Astrocyte (in vitro differentiated cells and primary cell): ENCODE measurements at regions not wholly inside any gene's neighbourhood (a gene's known extent, or its start where the extent isn't known, plus 50 kb on each side); places are given as distances from the start of the nearest gene placed in this dataset.

Experiments used
- DNase-seq: peaks from one replicate; pipeline ENCODE4 v3.0.0-alpha.2; 2010; ENCODE audit warnings: low read depth
- FAIRE-seq: peaks from 2 replicates; lab custom pipeline; 2011; peaks lifted over from hg19 to GRCh38; lab: Jason Lieb, UNC
- H2AFZ ChIP-seq: 2 replicates; pipeline ENCODE4 v1.6.0; 2012; ENCODE audit warnings: low read depth, low read length, inconsistent platforms
- H3K27ac ChIP-seq: 2 replicates; pipeline ENCODE4 v1.5.1; 2011; ENCODE audit warnings: low read depth, low read length, inconsistent platforms
- H3K27me3 ChIP-seq: 2 replicates; pipeline ENCODE4 v1.6.0; 2011; ENCODE audit warnings: low read length, inconsistent platforms; ENCODE audit not compliant: insufficient read depth
- H3K36me3 ChIP-seq: 2 replicates; pipeline ENCODE4 v1.5.1; 2011; ENCODE audit warnings: low read length, inconsistent platforms; ENCODE audit not compliant: insufficient read depth
- H3K4me1 ChIP-seq: 2 replicates; pipeline ENCODE4 v1.5.1; 2011; ENCODE audit warnings: low read length, inconsistent platforms; ENCODE audit not compliant: insufficient read depth
- H3K4me2 ChIP-seq: 2 replicates; pipeline ENCODE4 v1.6.0; 2012; ENCODE audit warnings: low read length, inconsistent platforms
- H3K4me3 ChIP-seq: 2 replicates; pipeline ENCODE4 v1.5.1; 2011; ENCODE audit warnings: low read depth, mild to moderate bottlenecking, low read length, inconsistent platforms; ENCODE audit not compliant: insufficient read depth
- H3K79me2 ChIP-seq: 2 replicates; pipeline ENCODE4 v1.6.0; 2012; ENCODE audit warnings: mild to moderate bottlenecking, low read length, inconsistent platforms; ENCODE audit not compliant: insufficient read depth
- H3K9ac ChIP-seq: 2 replicates; pipeline ENCODE4 v1.6.0; 2012; ENCODE audit warnings: mild to moderate bottlenecking, low read length, inconsistent platforms
- H3K9me3 ChIP-seq: 2 replicates; pipeline ENCODE4 v1.5.1; 2012; ENCODE audit warnings: low read depth, mild to moderate bottlenecking, low read length, inconsistent platforms; ENCODE audit not compliant: insufficient read depth
- H4K20me1 ChIP-seq: 2 replicates; pipeline ENCODE4 v1.6.0; 2012; ENCODE audit warnings: low read length, inconsistent platforms; ENCODE audit not compliant: insufficient read depth
- H3K27ac Mint-ChIP-seq: one replicate; pipeline ENCODE4 v1.8.0; 2021; ENCODE audit warnings: mild to moderate bottlenecking, mixed read lengths; ENCODE audit not compliant: unreplicated experiment
- H3K27me3 Mint-ChIP-seq: one replicate; pipeline ENCODE4 v1.8.0; 2021; ENCODE audit warnings: low read depth, mixed read lengths; ENCODE audit not compliant: unreplicated experiment
- H3K36me3 Mint-ChIP-seq: one replicate; pipeline ENCODE4 v1.8.0; 2021; ENCODE audit warnings: low read depth, mixed read lengths; ENCODE audit not compliant: unreplicated experiment
- H3K4me1 Mint-ChIP-seq: one replicate; pipeline ENCODE4 v1.8.0; 2021; ENCODE audit warnings: low read depth, mixed read lengths; ENCODE audit not compliant: unreplicated experiment
- H3K4me3 Mint-ChIP-seq: one replicate; pipeline ENCODE4 v1.8.0; 2021; ENCODE audit warnings: mild to moderate bottlenecking, moderate library complexity, mixed read lengths; ENCODE audit not compliant: unreplicated experiment
- H3K9me3 Mint-ChIP-seq: one replicate; pipeline ENCODE4 v1.8.0; 2021; ENCODE audit warnings: mild to moderate bottlenecking, mixed read lengths; ENCODE audit not compliant: unreplicated experiment
- EZH2 ChIP-seq: IDR thresholded peaks from 2 replicates; pipeline ENCODE4 v1.6.1; 2012; ENCODE audit warnings: mild to moderate bottlenecking, low read length, inconsistent platforms; ENCODE audit not compliant: insufficient read depth
- TF ChIP-seq, protein P1 (sequence below): IDR thresholded peaks from 2 replicates; pipeline ENCODE4 v1.5.1; 2011; ENCODE audit warnings: low read depth, mild to moderate bottlenecking, inconsistent platforms, low read length, moderate library complexity; ENCODE audit not compliant: insufficient read depth

DNA sequence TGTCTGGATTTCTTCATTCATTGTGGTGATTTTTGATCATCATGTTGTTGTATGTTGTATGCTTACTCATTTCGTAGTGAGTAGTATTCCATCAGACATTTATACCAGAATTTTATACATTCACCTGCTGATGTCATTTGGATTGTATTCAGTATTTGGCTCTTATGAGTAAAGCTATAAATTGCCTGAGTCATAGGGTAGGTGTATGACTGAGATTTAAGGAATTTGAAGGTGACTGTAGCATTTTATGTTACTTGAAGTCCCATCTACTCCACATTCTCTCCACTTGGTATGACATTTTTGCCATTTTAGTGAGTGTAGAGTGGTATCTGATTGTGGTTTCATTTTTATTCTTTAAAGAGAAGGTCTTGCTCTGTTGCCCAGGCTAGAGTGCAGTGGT lies 548.2 kb downstream of the TBC1D22A start:
- DNase-seq (peak; percentile 36), FAIRE-seq (no peak)
- Histone ChIP-seq H2AFZ (no peak overlapping the region), H3K4me1 (no peaks in the 10 kb centered on the region), H4K20me1 (no peaks in the 10 kb centered on the region), H3K27ac (no peak overlapping the region), H3K4me2 (no peak overlapping the region), H3K9me3 (no peaks in the 10 kb centered on the region), H3K27me3 (no peaks in the 10 kb centered on the region), H3K36me3 (no peaks in the 10 kb centered on the region), H3K79me2 (no peaks in the 10 kb centered on the region), H3K4me3 (no peak overlapping the region), H3K9ac (no peak overlapping the region)
- Mint-ChIP-seq H3K4me1 (no peaks in the 10 kb centered on the region), H3K4me3 (no peak overlapping the region), H3K9me3 (no peaks in the 10 kb centered on the region), H3K27ac (no peak overlapping the region), H3K36me3 (no peaks in the 10 kb centered on the region), H3K27me3 (no peaks in the 10 kb centered on the region)
- TF ChIP-seq, protein P1, sequence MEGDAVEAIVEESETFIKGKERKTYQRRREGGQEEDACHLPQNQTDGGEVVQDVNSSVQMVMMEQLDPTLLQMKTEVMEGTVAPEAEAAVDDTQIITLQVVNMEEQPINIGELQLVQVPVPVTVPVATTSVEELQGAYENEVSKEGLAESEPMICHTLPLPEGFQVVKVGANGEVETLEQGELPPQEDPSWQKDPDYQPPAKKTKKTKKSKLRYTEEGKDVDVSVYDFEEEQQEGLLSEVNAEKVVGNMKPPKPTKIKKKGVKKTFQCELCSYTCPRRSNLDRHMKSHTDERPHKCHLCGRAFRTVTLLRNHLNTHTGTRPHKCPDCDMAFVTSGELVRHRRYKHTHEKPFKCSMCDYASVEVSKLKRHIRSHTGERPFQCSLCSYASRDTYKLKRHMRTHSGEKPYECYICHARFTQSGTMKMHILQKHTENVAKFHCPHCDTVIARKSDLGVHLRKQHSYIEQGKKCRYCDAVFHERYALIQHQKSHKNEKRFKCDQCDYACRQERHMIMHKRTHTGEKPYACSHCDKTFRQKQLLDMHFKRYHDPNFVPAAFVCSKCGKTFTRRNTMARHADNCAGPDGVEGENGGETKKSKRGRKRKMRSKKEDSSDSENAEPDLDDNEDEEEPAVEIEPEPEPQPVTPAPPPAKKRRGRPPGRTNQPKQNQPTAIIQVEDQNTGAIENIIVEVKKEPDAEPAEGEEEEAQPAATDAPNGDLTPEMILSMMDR: no peak
- TF ChIP-seq EZH2: no peak

DNA sequence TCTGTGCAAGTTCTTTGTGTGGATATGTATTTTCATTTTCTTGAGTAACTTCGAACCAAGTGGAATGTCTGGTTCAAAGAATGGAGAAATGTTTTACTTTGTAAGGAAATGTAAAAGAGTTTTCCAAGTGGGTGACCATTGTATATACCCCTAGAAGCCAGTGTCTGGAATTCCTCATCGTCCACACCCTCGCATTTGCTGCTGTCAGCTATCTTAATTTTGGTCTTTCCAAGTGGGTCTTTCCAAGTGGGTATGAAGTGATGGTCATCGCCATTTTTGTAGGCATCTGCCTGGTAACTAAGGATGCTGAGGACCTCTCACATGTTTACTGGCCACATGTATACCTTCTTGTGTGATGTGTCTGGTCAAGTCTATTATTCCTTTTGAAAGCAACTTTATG lies 547.5 kb downstream of the TBC1D22A start:
- Histone ChIP-seq H3K27me3 (no peaks in the 10 kb centered on the region), H3K9me3 (no peaks in the 10 kb centered on the region), H4K20me1 (no peaks in the 10 kb centered on the region), H2AFZ (no peak overlapping the region), H3K9ac (no peak overlapping the region), H3K36me3 (no peaks in the 10 kb centered on the region), H3K4me1 (no peaks in the 10 kb centered on the region), H3K79me2 (no peaks in the 10 kb centered on the region), H3K27ac (no peak overlapping the region), H3K4me2 (no peak overlapping the region), H3K4me3 (no peak overlapping the region)
- H3K9me3 Mint-ChIP-seq: no peaks in the 10 kb centered on the region
- TF ChIP-seq, protein P1: no peak
- no peak for TF ChIP-seq EZH2
- DNase-seq: no peak
- FAIRE-seq: no peak
- H3K27ac Mint-ChIP-seq: no peak overlapping the region
- no peaks in the 10 kb centered on the region for H3K27me3 Mint-ChIP-seq
- no peaks in the 10 kb centered on the region for H3K36me3 Mint-ChIP-seq
- H3K4me3 Mint-ChIP-seq: no peak overlapping the region
- H3K4me1 Mint-ChIP-seq: no peaks in the 10 kb centered on the region

DNA sequence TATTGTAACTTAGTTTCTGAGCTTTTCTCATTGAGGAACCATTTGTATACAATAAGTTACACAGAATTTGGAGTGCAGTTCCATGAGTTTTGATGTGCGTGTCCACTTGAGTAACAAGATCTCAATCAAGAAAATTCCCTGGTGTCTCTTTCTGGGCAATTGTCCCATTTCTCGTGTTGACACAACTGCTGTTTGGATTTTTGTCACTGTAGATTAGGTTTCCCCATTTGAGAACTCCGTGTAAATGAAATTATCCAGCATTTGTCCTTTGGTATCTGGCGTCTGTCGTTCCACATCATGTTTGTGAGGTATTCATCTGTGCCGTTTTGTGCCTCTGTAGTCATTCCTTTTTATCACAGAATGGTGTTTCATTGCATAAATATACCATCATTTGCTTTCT lies 547.0 kb downstream of the TBC1D22A start:
- no peak overlapping the region for H3K4me3 Mint-ChIP-seq
- no peaks in the 10 kb centered on the region for H3K9me3 ChIP-seq
- H3K36me3 ChIP-seq: no peaks in the 10 kb centered on the region
- no peak overlapping the region for H3K9ac ChIP-seq
- TF ChIP-seq, protein P1: no peak
- TF ChIP-seq EZH2: no peak
- no peak overlapping the region for H2AFZ ChIP-seq
- no peaks in the 10 kb centered on the region for H3K4me1 Mint-ChIP-seq
- no peaks in the 10 kb centered on the region for H3K9me3 Mint-ChIP-seq
- FAIRE-seq: no peak
- no peaks in the 10 kb centered on the region for H3K36me3 Mint-ChIP-seq
- no peak overlapping the region for H3K27ac ChIP-seq
- H3K27ac Mint-ChIP-seq: no peak overlapping the region
- H3K4me3 ChIP-seq: no peak overlapping the region
- H3K4me1 ChIP-seq: no peaks in the 10 kb centered on the region
- H3K79me2 ChIP-seq: no peaks in the 10 kb centered on the region
- no peak for DNase-seq
- no peaks in the 10 kb centered on the region for H4K20me1 ChIP-seq
- no peaks in the 10 kb centered on the region for H3K27me3 Mint-ChIP-seq
- no peak overlapping the region for H3K4me2 ChIP-seq
- H3K27me3 ChIP-seq: no peaks in the 10 kb centered on the region
